Cardiac muscle cell (in vitro differentiated cells and primary cell): ENCODE measurements at regions not wholly inside any gene's neighbourhood (a gene's known extent, or its start where the extent isn't known, plus 50 kb on each side); places are given as distances from the start of the nearest gene placed in this dataset.

Experiments used
- DNase-seq, 2 donors: peaks; one replicate each; pipeline versions ENCODE4 v3.0.0 to v3.0.0-alpha.2; 2010 to 2017; ENCODE audit warnings: low read depth in 1 of 2, low spot score in 1 of 2
- H3K27ac ChIP-seq: fragments of 200-600 bp; sonication (generic); 2 replicates; pipeline ENCODE4 v1.5.1; 2016
- H3K27me3 ChIP-seq: fragments of 200-600 bp; sonication (generic); 2 replicates; pipeline ENCODE4 v1.6.0; 2016; ENCODE audit warnings: control low read depth
- H3K36me3 ChIP-seq: fragments of 200-600 bp; sonication (generic); 2 replicates; pipeline ENCODE4 v1.5.1; 2016; ENCODE audit warnings: control low read depth
- H3K4me1 ChIP-seq: fragments of 200-600 bp; sonication (generic); 2 replicates; pipeline ENCODE4 v1.8.1; 2017; ENCODE audit warnings: low read depth, mild to moderate bottlenecking, mixed run types
- H3K4me3 ChIP-seq: fragments of 200-600 bp; sonication (generic); 2 replicates; pipeline ENCODE4 v1.5.1; 2016; ENCODE audit warnings: mild to moderate bottlenecking
- H3K9me3 ChIP-seq: fragments of 200-600 bp; sonication (generic); 2 replicates; pipeline ENCODE4 v1.5.1; 2017; ENCODE audit warnings: low read depth, mild to moderate bottlenecking, control low read depth
- TF ChIP-seq, protein P1 (sequence below): IDR thresholded peaks from 2 replicates; pipeline ENCODE4 v1.5.1; 2012; ENCODE audit warnings: low read depth, mild to moderate bottlenecking, low read length

DNA sequence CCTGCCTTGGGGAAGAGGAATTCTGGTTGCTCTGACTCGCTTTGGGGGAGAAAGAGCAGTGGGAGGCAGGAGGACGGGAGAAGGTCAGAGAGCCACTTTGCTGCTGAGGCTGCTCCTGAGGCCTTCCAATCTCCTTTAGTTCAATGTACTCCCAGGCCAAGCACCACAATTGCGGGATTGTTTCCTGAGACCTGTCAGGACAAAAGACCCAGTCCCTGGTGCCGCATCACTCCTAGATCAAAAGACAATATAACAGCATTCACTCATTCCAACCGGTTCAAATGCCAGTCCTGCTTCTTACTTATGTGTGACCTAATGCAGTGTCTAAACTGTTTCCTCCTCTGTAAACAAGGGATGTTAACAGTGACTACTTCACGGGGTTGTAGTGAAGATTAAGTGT lies 106.4 kb downstream of the TRIML1 start:
- Histone ChIP-seq H3K27ac (no peak overlapping the region), H3K36me3 (no peaks in the 10 kb centered on the region), H3K4me1 (no peaks in the 10 kb centered on the region), H3K4me3 (no peak overlapping the region), H3K27me3 (no peaks in the 10 kb centered on the region), H3K9me3 (no peaks in the 10 kb centered on the region)
- DNase-seq: no peak
- TF ChIP-seq, protein P1, sequence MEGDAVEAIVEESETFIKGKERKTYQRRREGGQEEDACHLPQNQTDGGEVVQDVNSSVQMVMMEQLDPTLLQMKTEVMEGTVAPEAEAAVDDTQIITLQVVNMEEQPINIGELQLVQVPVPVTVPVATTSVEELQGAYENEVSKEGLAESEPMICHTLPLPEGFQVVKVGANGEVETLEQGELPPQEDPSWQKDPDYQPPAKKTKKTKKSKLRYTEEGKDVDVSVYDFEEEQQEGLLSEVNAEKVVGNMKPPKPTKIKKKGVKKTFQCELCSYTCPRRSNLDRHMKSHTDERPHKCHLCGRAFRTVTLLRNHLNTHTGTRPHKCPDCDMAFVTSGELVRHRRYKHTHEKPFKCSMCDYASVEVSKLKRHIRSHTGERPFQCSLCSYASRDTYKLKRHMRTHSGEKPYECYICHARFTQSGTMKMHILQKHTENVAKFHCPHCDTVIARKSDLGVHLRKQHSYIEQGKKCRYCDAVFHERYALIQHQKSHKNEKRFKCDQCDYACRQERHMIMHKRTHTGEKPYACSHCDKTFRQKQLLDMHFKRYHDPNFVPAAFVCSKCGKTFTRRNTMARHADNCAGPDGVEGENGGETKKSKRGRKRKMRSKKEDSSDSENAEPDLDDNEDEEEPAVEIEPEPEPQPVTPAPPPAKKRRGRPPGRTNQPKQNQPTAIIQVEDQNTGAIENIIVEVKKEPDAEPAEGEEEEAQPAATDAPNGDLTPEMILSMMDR: no peak

DNA sequence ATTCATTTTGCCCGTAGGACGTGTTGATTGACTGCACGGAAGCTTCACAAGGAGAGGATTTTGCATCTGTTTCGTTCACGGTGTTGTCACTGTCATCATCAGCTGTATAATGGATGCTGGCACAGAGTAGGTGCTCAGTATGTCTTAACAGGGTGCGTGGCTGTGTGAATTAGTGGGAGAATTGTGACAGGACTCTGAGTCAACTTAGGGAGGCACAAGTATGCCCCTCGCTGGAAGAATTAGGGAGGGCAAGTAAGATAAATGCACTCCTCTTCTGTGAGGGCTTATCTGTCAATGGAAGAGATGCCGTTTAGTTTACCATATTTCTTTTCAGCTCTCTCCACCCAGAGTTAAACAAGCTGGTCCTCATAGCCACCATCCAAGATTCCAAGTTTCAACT lies 107.2 kb downstream of the TRIML1 start:
- no peak overlapping the region for H3K4me3 ChIP-seq
- DNase-seq: no peak
- no peaks in the 10 kb centered on the region for H3K27me3 ChIP-seq
- no peaks in the 10 kb centered on the region for H3K36me3 ChIP-seq
- H3K9me3 ChIP-seq: no peaks in the 10 kb centered on the region
- TF ChIP-seq, protein P1: no peak
- no peaks in the 10 kb centered on the region for H3K4me1 ChIP-seq
- no peak overlapping the region for H3K27ac ChIP-seq

DNA sequence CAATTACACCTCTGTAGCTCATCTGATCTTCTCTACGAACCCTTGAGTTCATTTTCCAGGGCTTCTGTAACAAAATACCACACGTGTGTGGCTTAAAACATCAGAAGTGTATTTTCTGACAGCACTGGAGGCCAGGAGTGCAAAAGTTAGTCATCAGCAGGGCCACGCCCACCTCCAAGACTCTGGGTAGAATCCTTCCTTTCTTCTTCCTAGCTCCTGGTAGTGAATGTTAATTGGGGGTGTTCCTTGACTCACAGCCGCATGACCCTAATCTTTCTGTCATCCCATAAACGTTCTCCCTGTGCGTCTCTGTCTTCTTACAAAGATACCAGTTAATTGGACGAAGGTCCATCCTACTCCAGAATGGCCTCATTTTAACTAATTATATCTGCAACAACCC lies 115.0 kb downstream of the TRIML1 start:
- H3K27me3 ChIP-seq: no peaks in the 10 kb centered on the region
- H3K27ac ChIP-seq: no peak overlapping the region
- H3K4me3 ChIP-seq: no peak overlapping the region
- DNase-seq: no peak
- no peaks in the 10 kb centered on the region for H3K4me1 ChIP-seq
- TF ChIP-seq, protein P1: no peak
- H3K9me3 ChIP-seq: no peaks in the 10 kb centered on the region
- no peaks in the 10 kb centered on the region for H3K36me3 ChIP-seq

DNA sequence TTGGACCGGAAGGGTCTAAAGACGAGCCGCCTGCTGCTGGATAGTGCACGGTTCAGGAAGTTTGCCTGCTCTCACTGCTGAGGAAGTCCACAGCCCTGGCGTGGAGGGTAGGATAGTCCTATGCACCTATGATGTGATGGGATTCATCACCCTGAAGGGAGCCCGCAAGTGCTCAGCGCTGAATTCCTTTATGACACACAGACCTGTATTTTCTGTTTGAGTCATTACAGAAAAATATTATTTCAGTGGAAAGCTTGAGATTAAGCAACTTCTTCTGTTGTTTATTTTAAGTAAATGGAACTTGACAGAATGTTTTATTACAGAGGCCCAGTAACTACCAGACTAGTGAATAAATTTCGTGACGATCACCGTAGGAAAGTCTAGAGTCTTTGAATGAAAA lies 123.2 kb downstream of the TRIML1 start:
- H3K36me3 ChIP-seq: no peaks in the 10 kb centered on the region
- no peaks in the 10 kb centered on the region for H3K9me3 ChIP-seq
- no peak overlapping the region for H3K4me3 ChIP-seq
- TF ChIP-seq, protein P1: no peak
- no peaks in the 10 kb centered on the region for H3K27me3 ChIP-seq
- no peaks in the 10 kb centered on the region for H3K4me1 ChIP-seq
- DNase-seq: no peak
- no peak overlapping the region for H3K27ac ChIP-seq

DNA sequence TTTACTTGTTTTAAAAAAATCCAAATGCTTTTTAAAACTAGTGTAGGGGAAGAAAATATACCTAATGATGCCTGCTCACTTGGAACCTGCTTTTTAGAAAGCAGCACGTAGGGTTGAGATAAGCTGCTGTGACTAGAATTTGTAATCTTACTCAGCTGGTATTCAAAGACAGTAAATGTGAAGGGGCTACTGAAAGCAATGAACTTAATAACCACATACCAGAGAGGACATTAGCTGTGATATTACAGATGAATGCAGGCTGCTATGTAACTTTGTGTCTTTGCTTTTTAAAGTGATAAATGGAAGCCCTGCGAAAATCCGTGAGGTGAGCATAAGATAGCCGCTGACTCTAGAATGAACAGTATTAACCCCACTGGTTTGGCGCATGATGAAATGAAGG lies 124.1 kb downstream of the TRIML1 start:
- Histone ChIP-seq H3K36me3 (no peaks in the 10 kb centered on the region), H3K4me1 (no peaks in the 10 kb centered on the region), H3K27ac (no peak overlapping the region), H3K9me3 (no peaks in the 10 kb centered on the region), H3K4me3 (no peak overlapping the region), H3K27me3 (no peaks in the 10 kb centered on the region)
- DNase-seq: no peak
- TF ChIP-seq, protein P1: no peak

DNA sequence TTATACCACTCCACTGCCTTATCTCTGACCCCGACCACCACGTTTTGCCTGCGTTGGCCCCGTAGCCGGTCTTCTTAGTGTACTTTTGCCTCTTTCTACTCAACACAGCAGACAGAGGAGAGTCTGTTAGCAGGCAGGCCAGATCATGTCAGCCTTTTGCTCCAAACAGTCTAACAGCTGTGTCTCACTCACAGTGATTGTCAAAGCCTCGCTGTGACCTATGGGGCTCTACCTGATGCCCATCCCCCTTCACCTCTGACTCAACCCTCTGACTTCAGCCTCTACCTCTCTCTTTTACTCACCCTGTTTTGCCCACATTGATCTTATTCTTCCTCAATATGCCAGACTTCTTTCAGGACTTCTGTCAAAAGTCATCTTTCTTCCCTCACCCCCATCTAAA lies 127.1 kb downstream of the TRIML1 start:
- H3K27ac ChIP-seq: no peak overlapping the region
- H3K4me3 ChIP-seq: no peak overlapping the region
- DNase-seq: no peak
- H3K4me1 ChIP-seq: no peaks in the 10 kb centered on the region
- TF ChIP-seq, protein P1: no peak
- H3K36me3 ChIP-seq: no peaks in the 10 kb centered on the region
- no peaks in the 10 kb centered on the region for H3K9me3 ChIP-seq
- no peaks in the 10 kb centered on the region for H3K27me3 ChIP-seq
